Right renal pelvis (tissue), 4 donors: ENCODE measurements at regions not wholly inside any gene's neighbourhood (a gene's known extent, or its start where the extent isn't known, plus 50 kb on each side); places are given as distances from the start of the nearest gene placed in this dataset.
"Not testable (repeated sequence)": the region's sequence is repeated elsewhere in the genome, so short reads cannot be mapped to it uniquely, and the experiment has no call there.

ENCODE experiments used
- DNase-seq, 4 donors: peaks; one replicate each; pipeline ENCODE4 v3.0.0-alpha.2; 2013; ENCODE audit warnings: low read depth in 4 of 4, low spot score in 3 of 4, missing footprints in 1 of 4

GRCh38 chr16:66036793-66037715 lies 329.4 kb upstream of the CDH5 start:
- no peak for DNase-seq

DNA sequence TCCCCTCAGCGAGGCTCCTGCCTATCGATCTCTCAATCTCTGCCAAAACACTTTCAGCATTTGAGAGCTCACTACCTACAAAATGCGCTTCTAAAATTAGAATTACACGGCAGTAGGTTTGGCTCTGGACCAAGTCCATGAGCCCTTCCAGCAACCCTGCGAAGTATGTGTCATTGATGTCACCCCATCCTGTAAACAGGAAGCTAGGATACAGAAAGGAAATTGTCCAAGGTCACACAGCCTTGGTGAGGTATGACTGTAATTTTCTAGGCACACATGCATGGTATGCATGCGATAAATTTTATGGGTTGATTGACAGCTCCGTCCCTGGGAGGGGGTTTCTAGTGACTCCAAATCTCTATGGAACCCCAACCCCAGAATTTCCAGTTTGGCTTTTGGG lies 330.3 kb upstream of the CDH5 start:
- DNase-seq, result no peak

DNA sequence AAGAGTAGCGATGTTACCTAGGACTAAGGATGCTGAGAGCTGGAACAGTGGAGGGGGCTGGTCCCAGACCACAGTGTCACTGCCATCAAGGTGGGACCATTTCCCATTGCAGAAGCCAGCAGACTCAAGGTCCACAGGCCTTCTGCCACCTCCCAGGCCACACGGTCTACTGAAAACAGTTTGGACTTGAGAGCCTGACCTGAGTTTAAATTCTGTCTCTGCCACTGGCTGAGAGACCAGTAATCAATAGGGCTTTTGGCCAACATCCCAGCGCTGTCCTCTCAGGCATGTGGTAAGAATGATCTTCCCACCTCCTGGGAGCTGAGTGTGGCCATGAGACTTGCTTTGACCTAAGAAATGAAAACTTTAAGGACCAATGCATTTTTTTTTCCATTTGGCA lies 331.4 kb upstream of the CDH5 start:
- no peak for DNase-seq

DNA sequence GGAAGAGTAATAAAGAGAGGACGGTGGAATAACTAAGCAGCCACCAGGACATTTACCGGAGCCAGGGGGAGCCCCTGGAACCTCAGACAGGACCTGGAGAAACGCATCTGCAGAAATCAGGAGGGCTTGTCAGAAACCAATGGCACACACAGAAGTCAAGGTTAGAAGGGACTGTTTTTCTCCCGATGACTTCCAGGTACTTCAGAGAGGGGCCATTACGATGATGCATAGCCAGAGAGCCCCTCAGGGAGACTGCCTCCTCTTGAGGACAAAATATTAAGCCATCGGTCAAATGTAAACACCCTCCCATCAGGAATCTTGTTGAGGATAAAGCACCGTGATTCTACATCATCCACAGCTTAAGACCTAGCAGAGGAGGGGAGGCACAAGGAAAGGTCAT lies 333.6 kb upstream of the CDH5 start:
- no peak for DNase-seq

DNA sequence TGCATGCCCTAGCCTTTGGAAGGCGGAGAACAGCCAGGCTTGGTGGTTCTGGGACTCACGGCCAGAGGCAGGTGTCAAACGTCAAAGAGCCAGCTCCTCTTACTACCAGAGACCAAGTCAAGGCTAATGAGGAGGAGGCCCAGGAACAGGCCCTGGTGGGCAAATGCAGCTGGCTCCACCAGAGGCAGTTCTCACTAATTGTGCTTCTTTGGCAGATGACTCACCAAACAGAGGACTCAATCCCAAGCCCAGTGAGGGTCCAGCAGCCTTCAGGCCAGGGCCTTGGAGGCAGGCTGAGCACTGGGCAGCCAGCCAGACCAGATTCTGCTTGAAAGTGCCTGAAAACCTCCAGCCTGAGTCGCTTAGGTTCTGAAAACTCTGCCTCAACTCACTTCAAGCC lies 336.5 kb upstream of the CDH5 start:
- no peak for DNase-seq

DNA sequence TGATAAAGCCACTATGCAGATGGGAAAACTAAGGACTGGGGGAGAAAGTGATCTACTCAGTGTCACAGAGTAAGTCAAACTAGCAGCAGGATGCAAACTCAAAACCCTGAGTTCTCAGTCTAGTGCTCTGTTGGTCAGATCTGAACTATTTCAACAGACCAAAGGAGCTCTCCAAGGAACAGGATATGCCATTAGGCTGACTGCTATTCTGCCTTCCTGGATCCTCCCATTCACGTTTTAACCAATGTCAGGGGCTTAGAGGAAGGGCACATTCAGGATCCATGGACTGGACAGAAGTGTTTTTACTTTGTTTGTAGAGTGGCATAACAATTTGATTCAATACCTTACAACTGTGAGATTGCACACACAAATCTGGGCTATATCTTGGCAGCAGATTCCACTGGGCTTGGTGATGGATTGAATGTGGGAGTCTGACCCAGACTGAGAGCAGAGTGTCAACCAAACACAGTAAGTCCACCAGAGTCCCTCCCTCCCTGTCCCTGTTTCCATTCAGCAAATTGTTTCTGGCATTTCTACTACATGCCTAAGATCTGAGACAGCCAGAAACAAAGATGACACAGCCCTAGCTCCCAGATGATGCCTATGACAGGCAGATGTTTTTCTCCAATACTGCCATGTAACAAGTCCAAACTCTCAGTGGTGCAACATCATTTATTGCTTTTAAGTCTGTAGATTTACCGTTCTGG lies 337.8 kb upstream of the CDH5 start:
- no peak for DNase-seq

GRCh38 chr16:66026787-66027330 lies 339.6 kb upstream of the CDH5 start:
- no peak for DNase-seq

DNA sequence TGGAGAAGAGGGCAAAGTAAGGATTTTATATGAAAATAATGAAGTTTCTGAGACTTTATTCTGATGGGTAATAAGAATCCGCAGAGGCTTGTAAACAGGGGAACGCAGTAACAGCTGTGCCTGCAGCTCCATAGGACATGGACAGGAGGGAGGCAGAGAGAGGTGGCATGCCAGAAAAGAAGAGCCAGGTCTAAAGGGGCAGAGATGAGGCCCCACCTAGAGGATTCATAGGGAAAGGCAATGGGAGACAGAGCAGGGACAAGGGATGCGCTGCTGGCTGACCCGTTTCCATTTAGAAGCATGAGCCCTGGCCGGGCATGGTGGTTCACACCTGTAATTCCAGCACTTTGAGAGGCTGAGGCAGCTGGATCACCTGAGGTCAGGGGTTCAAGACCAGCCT lies 340.3 kb upstream of the CDH5 start:
- no peak for DNase-seq

DNA sequence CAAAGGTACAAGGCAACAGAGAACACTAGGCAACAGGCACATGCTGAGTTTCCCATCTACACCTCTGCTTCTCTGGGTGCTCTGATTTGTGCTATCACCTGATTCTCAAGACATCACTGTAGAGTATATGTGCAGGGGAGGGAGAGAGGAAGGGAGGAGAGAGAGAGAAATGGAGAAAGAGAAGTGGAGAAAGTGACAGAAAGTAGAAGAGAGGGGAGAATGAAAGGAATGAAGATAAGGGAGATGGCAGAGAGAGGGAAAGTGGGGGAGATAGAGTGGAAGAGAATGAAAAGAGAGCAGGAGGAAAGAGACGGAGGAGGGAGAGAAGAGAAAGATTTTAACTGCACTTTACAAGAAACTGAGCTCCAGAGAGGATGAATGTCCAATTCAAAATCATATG lies 340.7 kb upstream of the CDH5 start:
- DNase-seq, result no peak

GRCh38 chr16:66024567-66024966 lies 341.9 kb upstream of the CDH5 start:
- DNase-seq, result not testable (repeated sequence)

- no peak for DNase-seq
These were observed 343.0 kb upstream of the CDH5 start for GRCh38 chr16:66023481-66023880.

GRCh38 chr16:66020642-66021041 lies 345.8 kb upstream of the CDH5 start:
- no peak for DNase-seq

- DNase-seq, result no peak
These were observed 346.4 kb upstream of the CDH5 start for GRCh38 chr16:66020046-66020445.

DNA sequence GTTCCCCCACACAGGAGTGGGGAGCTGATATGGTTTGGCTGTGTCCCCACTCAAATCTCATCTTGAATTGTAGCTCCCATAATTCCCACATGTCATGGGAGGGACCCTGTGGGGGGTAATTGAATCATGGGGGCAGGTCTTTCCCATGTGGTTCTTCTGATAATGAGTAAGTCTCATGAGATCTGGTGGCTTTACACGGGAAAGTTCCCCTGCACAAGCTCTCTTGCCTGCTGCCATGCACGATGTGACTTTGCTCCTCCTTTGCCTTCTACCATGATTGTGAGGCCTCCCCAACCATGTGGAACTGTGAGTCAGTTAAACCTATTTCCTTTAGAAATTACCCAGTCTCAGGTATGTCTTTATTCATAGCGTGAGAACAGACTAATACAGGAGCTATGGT lies 347.0 kb upstream of the CDH5 start:
- DNase-seq, result not testable (repeated sequence)

DNA sequence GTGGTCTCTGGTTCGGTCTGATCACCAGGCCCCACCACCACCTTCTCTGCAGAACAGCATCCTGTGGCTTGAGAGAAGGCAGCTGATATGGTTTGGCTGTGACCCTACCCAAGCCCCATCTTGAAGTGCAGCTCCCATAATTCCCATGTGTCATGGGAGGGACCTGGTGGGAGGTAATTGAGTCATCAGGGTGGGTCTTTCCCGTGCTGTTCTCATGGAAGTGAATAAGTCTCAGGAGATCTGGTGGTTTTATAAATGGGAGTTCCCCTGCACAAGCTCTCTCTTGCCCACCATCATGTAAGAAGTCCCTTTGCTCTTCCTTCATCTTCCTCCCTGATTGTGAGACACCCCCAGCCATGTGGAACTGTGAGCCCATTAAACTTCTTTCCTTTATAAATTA lies 352.3 kb upstream of the CDH5 start:
- no peak for DNase-seq

- no peak for DNase-seq
These were observed 353.0 kb upstream of the CDH5 start for GRCh38 chr16:66013486-66013885.

- no peak for DNase-seq
These were observed 358.4 kb upstream of the CDH5 start for GRCh38 chr16:66008136-66008535.

DNA sequence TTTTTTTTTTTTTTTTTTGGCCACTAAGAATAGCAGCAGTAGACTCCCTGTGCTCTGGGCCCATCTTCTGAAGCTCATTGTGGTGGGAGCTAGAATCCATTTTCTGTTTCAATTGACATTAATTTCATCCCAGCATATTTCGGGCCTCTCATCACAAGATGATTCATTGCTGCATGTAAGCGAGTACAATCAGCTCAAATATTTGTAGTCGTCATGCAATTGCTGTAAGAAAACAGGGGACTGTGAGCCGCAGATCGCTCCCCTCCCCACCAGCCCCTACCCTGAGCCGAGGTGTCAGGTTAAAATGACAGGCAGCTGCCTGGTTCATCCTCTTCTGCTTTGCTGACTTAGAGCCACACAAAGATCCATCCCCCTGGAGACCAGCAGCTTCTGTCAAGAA lies 358.8 kb upstream of the CDH5 start:
- no peak for DNase-seq

DNA sequence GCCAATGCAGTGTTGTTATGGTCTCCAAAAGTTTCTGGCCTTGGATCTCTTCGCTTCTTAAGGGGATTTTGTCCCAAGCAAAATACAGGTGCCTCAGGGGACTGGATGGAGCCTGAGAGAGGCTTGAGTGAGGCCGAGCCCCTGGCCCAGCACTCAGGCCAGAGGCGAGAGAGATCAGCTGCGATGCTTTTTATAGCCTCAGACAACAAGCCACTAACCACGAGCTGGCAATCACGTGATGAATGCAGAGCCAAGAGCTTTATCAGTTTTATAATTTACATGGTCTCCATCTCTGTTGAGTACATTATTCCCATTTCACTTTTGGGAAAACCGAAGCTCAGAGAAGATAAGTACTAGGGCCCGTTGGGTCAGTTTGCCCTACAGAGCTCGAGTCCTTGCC lies 360.0 kb upstream of the CDH5 start:
- no peak for DNase-seq

- DNase-seq, result no peak
These were observed 361.8 kb upstream of the CDH5 start for GRCh38 chr16:66004699-66005098.

GRCh38 chr16:66003201-66003600 lies 363.3 kb upstream of the CDH5 start:
- DNase-seq, result no peak

- DNase-seq, result no peak
These were observed 363.9 kb upstream of the CDH5 start for GRCh38 chr16:66002601-66003000.
